ENCODE measurements at regions not wholly inside any gene's neighbourhood (a gene's known extent, or its start where the extent isn't known, plus 50 kb on each side); places are given as distances from the start of the nearest gene placed in this dataset.

GRCh38 chr20:61162451-61162850 lies 89.6 kb upstream of the CDH4 start:
- Histone ChIP-seq H3K9me3 (ENCODE audit: control insufficient read depth, low read length) (no peaks in the 10 kb centered on the region), H3K4me1 (ENCODE audit: control insufficient read depth, insufficient read depth, low read length) (no peaks in the 10 kb centered on the region), H3K27me3 (ENCODE audit: control insufficient read depth, insufficient read depth) (no peaks in the 10 kb centered on the region), H3K4me3 (ENCODE audit: low read length) (no peak overlapping the region), H3K27ac (ENCODE audit: low read length) (no peak overlapping the region)
- intact Hi-C loops (cut with DNase I), result no loop called here
- WGBS, result 55% methylated on average over 12 of the region's 12 CpGs
- no peak for DNase-seq
- ATAC-seq, result no peak

- no peak for ATAC-seq
- no peak overlapping the region for H3K4me3 ChIP-seq (ENCODE audit: low read length)
- intact Hi-C loops (cut with DNase I), result no loop called here
- no peaks in the 10 kb centered on the region for H3K4me1 ChIP-seq (ENCODE audit: control insufficient read depth, insufficient read depth, low read length)
- no peak for DNase-seq
- H3K27ac ChIP-seq (ENCODE audit: low read length), result no peak overlapping the region
- no peaks in the 10 kb centered on the region for H3K9me3 ChIP-seq (ENCODE audit: control insufficient read depth, low read length)
- H3K27me3 ChIP-seq (ENCODE audit: control insufficient read depth, insufficient read depth), result no peaks in the 10 kb centered on the region
- 75% methylated on average over 7 of the region's 7 CpGs for WGBS
Observed at GRCh38 chr20:61163031-61163430, 89.0 kb upstream of the CDH4 start.

GRCh38 chr20:61166324-61166723 lies 85.7 kb upstream of the CDH4 start:
- H3K4me3 ChIP-seq (ENCODE audit: low read length), result no peak overlapping the region
- ATAC-seq, result no peak
- intact Hi-C loops (cut with DNase I), result no loop called here
- DNase-seq, result no peak
- no peak overlapping the region for H3K27ac ChIP-seq (ENCODE audit: low read length)
- 30% methylated on average over 3 of the region's 3 CpGs for WGBS
- no peaks in the 10 kb centered on the region for H3K27me3 ChIP-seq (ENCODE audit: control insufficient read depth, insufficient read depth)
- H3K9me3 ChIP-seq (ENCODE audit: control insufficient read depth, low read length), result no peaks in the 10 kb centered on the region
- no peaks in the 10 kb centered on the region for H3K4me1 ChIP-seq (ENCODE audit: control insufficient read depth, insufficient read depth, low read length)

GRCh38 chr20:61168605-61169004 lies 83.5 kb upstream of the CDH4 start:
- intact Hi-C loops (cut with DNase I), result no loop called here
- H3K4me1 ChIP-seq (ENCODE audit: control insufficient read depth, insufficient read depth, low read length), result no peaks in the 10 kb centered on the region
- DNase-seq (no peak), ATAC-seq (no peak)
- 70% methylated on average over 8 of the region's 8 CpGs for WGBS
- H3K4me3 ChIP-seq (ENCODE audit: low read length), result no peak overlapping the region
- H3K9me3 ChIP-seq (ENCODE audit: control insufficient read depth, low read length), result no peaks in the 10 kb centered on the region
- no peak overlapping the region for H3K27ac ChIP-seq (ENCODE audit: low read length)
- no peaks in the 10 kb centered on the region for H3K27me3 ChIP-seq (ENCODE audit: control insufficient read depth, insufficient read depth)

GRCh38 chr20:61169874-61170273 lies 82.2 kb upstream of the CDH4 start:
- no peak for DNase-seq
- H3K27ac ChIP-seq (ENCODE audit: low read length), result no peak overlapping the region
- H3K9me3 ChIP-seq (ENCODE audit: control insufficient read depth, low read length), result no peaks in the 10 kb centered on the region
- no peak overlapping the region for H3K4me3 ChIP-seq (ENCODE audit: low read length)
- intact Hi-C loops (cut with DNase I), result no loop called here
- WGBS, result 74% methylated on average over 8 of the region's 8 CpGs
- ATAC-seq, result no peak
- no peaks in the 10 kb centered on the region for H3K27me3 ChIP-seq (ENCODE audit: control insufficient read depth, insufficient read depth)
- no peaks in the 10 kb centered on the region for H3K4me1 ChIP-seq (ENCODE audit: control insufficient read depth, insufficient read depth, low read length)

GRCh38 chr20:61170496-61171320 lies 81.4 kb upstream of the CDH4 start:
- no peaks in the 10 kb centered on the region for H3K4me1 ChIP-seq (ENCODE audit: control insufficient read depth, insufficient read depth, low read length)
- no peaks in the 10 kb centered on the region for H3K27me3 ChIP-seq (ENCODE audit: control insufficient read depth, insufficient read depth)
- no peaks in the 10 kb centered on the region for H3K9me3 ChIP-seq (ENCODE audit: control insufficient read depth, low read length)
- DNase-seq (no peak), ATAC-seq (no peak)
- no peak overlapping the region for H3K27ac ChIP-seq (ENCODE audit: low read length)
- 51% methylated on average over 11 of the region's 11 CpGs for WGBS
- no peak overlapping the region for H3K4me3 ChIP-seq (ENCODE audit: low read length)
- intact Hi-C loops (cut with DNase I), result no loop called here

- no peaks in the 10 kb centered on the region for H3K9me3 ChIP-seq (ENCODE audit: control insufficient read depth, low read length)
- ATAC-seq (no peak), DNase-seq (no peak)
- H3K4me3 ChIP-seq (ENCODE audit: low read length), result no peak overlapping the region
- no peaks in the 10 kb centered on the region for H3K4me1 ChIP-seq (ENCODE audit: control insufficient read depth, insufficient read depth, low read length)
- 89% methylated on average over 2 of the region's 2 CpGs for WGBS
- intact Hi-C loops (cut with DNase I), result no loop called here
- no peaks in the 10 kb centered on the region for H3K27me3 ChIP-seq (ENCODE audit: control insufficient read depth, insufficient read depth)
- no peak overlapping the region for H3K27ac ChIP-seq (ENCODE audit: low read length)
Observed at GRCh38 chr20:61173267-61173666, 78.8 kb upstream of the CDH4 start.

- Histone ChIP-seq H3K27me3 (ENCODE audit: control insufficient read depth, insufficient read depth) (no peaks in the 10 kb centered on the region), H3K4me3 (ENCODE audit: low read length) (no peak overlapping the region), H3K9me3 (ENCODE audit: control insufficient read depth, low read length) (no peaks in the 10 kb centered on the region), H3K4me1 (ENCODE audit: control insufficient read depth, insufficient read depth, low read length) (no peaks in the 10 kb centered on the region), H3K27ac (ENCODE audit: low read length) (no peak overlapping the region)
- DNase-seq (no peak), ATAC-seq (no peak)
- intact Hi-C loops (cut with DNase I), result no loop called here
- 71% methylated on average over 4 of the region's 4 CpGs for WGBS
Observed at GRCh38 chr20:61173961-61174725, 77.9 kb upstream of the CDH4 start.

GRCh38 chr20:61176874-61177273 lies 75.2 kb upstream of the CDH4 start:
- DNase-seq, result no peak
- no peaks in the 10 kb centered on the region for H3K4me1 ChIP-seq (ENCODE audit: control insufficient read depth, insufficient read depth, low read length)
- 73% methylated on average over 1 of the region's 1 CpG for WGBS
- H3K4me3 ChIP-seq (ENCODE audit: low read length), result no peak overlapping the region
- no peaks in the 10 kb centered on the region for H3K27me3 ChIP-seq (ENCODE audit: control insufficient read depth, insufficient read depth)
- intact Hi-C loops (cut with DNase I), result no loop called here
- H3K9me3 ChIP-seq (ENCODE audit: control insufficient read depth, low read length), result no peaks in the 10 kb centered on the region
- H3K27ac ChIP-seq (ENCODE audit: low read length), result no peak overlapping the region
- ATAC-seq, result no peak

GRCh38 chr20:61178551-61179071 lies 73.5 kb upstream of the CDH4 start:
- ATAC-seq (no peak), DNase-seq (no peak)
- intact Hi-C loops (cut with DNase I), result no loop called here
- Histone ChIP-seq H3K4me1 (ENCODE audit: control insufficient read depth, insufficient read depth, low read length) (no peaks in the 10 kb centered on the region), H3K27ac (ENCODE audit: low read length) (no peak overlapping the region), H3K27me3 (ENCODE audit: control insufficient read depth, insufficient read depth) (no peaks in the 10 kb centered on the region), H3K4me3 (ENCODE audit: low read length) (no peak overlapping the region), H3K9me3 (ENCODE audit: control insufficient read depth, low read length) (no peaks in the 10 kb centered on the region)
- WGBS, result 57% methylated on average over 6 of the region's 6 CpGs

- ATAC-seq (no peak), DNase-seq (no peak)
- 76% methylated on average over 9 of the region's 9 CpGs for WGBS
- Histone ChIP-seq H3K9me3 (ENCODE audit: control insufficient read depth, low read length) (no peaks in the 10 kb centered on the region), H3K27me3 (ENCODE audit: control insufficient read depth, insufficient read depth) (no peaks in the 10 kb centered on the region), H3K27ac (ENCODE audit: low read length) (no peak overlapping the region), H3K4me3 (ENCODE audit: low read length) (no peak overlapping the region), H3K4me1 (ENCODE audit: control insufficient read depth, insufficient read depth, low read length) (no peaks in the 10 kb centered on the region)
- intact Hi-C loops (cut with DNase I), result no loop called here
Observed at GRCh38 chr20:61184194-61184593, 67.9 kb upstream of the CDH4 start.

Measured in right cardiac atrium (tissue), 5 donors.